GM12878 (cell line): ENCODE measurements at regions not wholly inside any gene's neighbourhood (a gene's known extent, or its start where the extent isn't known, plus 50 kb on each side); places are given as distances from the start of the nearest gene placed in this dataset.

Experiments
- ATAC-seq: fragments of 200-7000 bp; cut with Tn5 transposase; 3 replicates; pipeline ENCODE4 v1.9.1; 2020; ENCODE audit warnings: mild to moderate bottlenecking, moderate library complexity
- BruUV-seq: library from RNA; stranded (reverse); fragments of 400-500 nt; replicated peaks from 2 replicates; lab custom pipeline; 2021; lab: Mats Ljungman, UMichigan
- CTCF ChIA-PET: fragments of 300-600 bp; sonication (Branson Sonifier 250); formaldehyde crosslinking; extraction: SDS; loops from one replicate; lab custom pipeline; 2021; ENCODE audit warnings: inconsistent platforms; lab: Yijun Ruan, JAX
- POLR2A ChIA-PET: fragments of 350-600 bp; formaldehyde crosslinking; extraction: SDS; loops from one replicate; lab custom pipeline; 2021; ENCODE audit warnings: inconsistent platforms; lab: Charles Lee
- RAD21 ChIA-PET: fragments of 300-600 bp; sonication (Branson Sonifier 250); formaldehyde crosslinking; loops from one replicate; lab custom pipeline; 2023; ENCODE audit warnings: antibody characterized with exemption; ENCODE audit not compliant: unreplicated experiment; lab: Charles Lee
- SMC1A ChIA-PET: fragments of 300-600 bp; sonication (Branson Sonifier 250); formaldehyde crosslinking; loops from one replicate; lab custom pipeline; 2023; ENCODE audit not compliant: unreplicated experiment, uncharacterized antibody; lab: Charles Lee
- DNase-seq: peaks from one replicate; pipeline ENCODE4 v3.0.0-alpha.2; 2011; ENCODE audit warnings: low read depth, low spot score
- FAIRE-seq: peaks from 3 replicates; lab custom pipeline; 2011; peaks lifted over from hg19 to GRCh38; lab: Jason Lieb, UNC
- H2AFZ ChIP-seq: 2 replicates; pipeline ENCODE4 v1.6.0; 2011; ENCODE audit warnings: low read depth, low read length, control low read depth; ENCODE audit not compliant: control insufficient read depth
- H3K27ac ChIP-seq: 2 replicates; pipeline ENCODE4 v1.5.1; 2011; ENCODE audit warnings: control low read depth; ENCODE audit not compliant: control insufficient read depth, insufficient read depth
- H3K27me3 ChIP-seq, 2 experiments: replicated peaks in 1 of 2; 2 replicates each; pipeline versions ENCODE4 v1.6.0 to v1.6.1; 2011; ENCODE audit warnings: low read length in 1 of 2; ENCODE audit not compliant: control insufficient read depth in 2 of 2, insufficient read depth in 2 of 2
- H3K36me3 ChIP-seq, 2 experiments: 2 replicates each; pipeline ENCODE4 v1.5.1; 2011; ENCODE audit warnings: low read length in 1 of 2; ENCODE audit not compliant: control insufficient read depth in 2 of 2, insufficient read depth in 2 of 2
- H3K4me1 ChIP-seq: 2 replicates; pipeline ENCODE4 v1.6.1; 2011; ENCODE audit warnings: mild to moderate bottlenecking, low read length, moderate library complexity, mixed read lengths; ENCODE audit not compliant: control insufficient read depth, insufficient read depth
- H3K4me2 ChIP-seq: 2 replicates; pipeline ENCODE4 v1.6.0; 2011; ENCODE audit warnings: control low read depth; ENCODE audit not compliant: control insufficient read depth, insufficient read depth
- H3K4me3 ChIP-seq: fragments of 200-600 bp; sonication (generic); 2 replicates; pipeline ENCODE4 v1.5.1; 2016
- H3K79me2 ChIP-seq: 2 replicates; pipeline ENCODE4 v1.6.0; 2011; ENCODE audit warnings: low read length; ENCODE audit not compliant: control insufficient read depth, insufficient read depth
- H3K9ac ChIP-seq: 2 replicates; pipeline ENCODE4 v1.8.0; 2011; ENCODE audit warnings: low read length, control low read depth, mixed read lengths; ENCODE audit not compliant: control insufficient read depth, insufficient read depth
- H3K9me3 ChIP-seq: replicated peaks from 3 replicates; pipeline ENCODE4 v1.5.1; 2011; ENCODE audit warnings: mild to moderate bottlenecking, low read length; ENCODE audit not compliant: control insufficient read depth, insufficient read depth
- H4K20me1 ChIP-seq: 2 replicates; pipeline ENCODE4 v1.6.0; 2011; ENCODE audit not compliant: control insufficient read depth, insufficient read depth
- ASH2L ChIP-seq: fragments of 300-600, 200-600 bp; sonication (generic); IDR thresholded peaks from 2 replicates; pipeline ENCODE4 v1.6.1; 2017; ENCODE audit warnings: low read depth, mild to moderate bottlenecking, borderline replicate concordance
- CHD1 ChIP-seq: IDR thresholded peaks from 2 replicates; pipeline ENCODE4 v1.6.1; 2012; ENCODE audit warnings: low read depth, low read length, improper control_type of control experiment
- EED ChIP-seq: sonication (generic); IDR thresholded peaks from 2 replicates; pipeline ENCODE4 v1.6.1; 2016; ENCODE audit warnings: antibody characterized with exemption, low read depth
- JUNB ChIP-seq: IDR thresholded peaks from 2 replicates; pipeline ENCODE4 v1.6.1; 2016; ENCODE audit warnings: antibody characterized with exemption, mild to moderate bottlenecking
- NBN ChIP-seq: fragments of 450-650 bp; IDR thresholded peaks from 2 replicates; pipeline ENCODE4 v1.6.1; 2016
- PAX8 ChIP-seq: fragments of 450-650 bp; IDR thresholded peaks from 2 replicates; pipeline ENCODE4 v1.6.1; 2017; ENCODE audit warnings: mild to moderate bottlenecking, moderate library complexity
- WGBS: methylation state at CpG from one replicate; pipeline ENCODE4 v1.1.6; 2016; ENCODE audit warnings: low lambda C conversion rate; ENCODE audit not compliant: insufficient replicate concordance, insufficient coverage; ENCODE audit errors: missing lambda C conversion rate; 5-methylcytosine and 5-hydroxymethylcytosine counted together
- in situ Hi-C: fragments of 300-500 bp; cut with MboI; formaldehyde crosslinking; loops from 9 replicates; pipeline ENCODE4 v1.14.3; 2018; ENCODE audit warnings: mixed read lengths
- intact Hi-C: fragments of 100-400 bp; cut with micrococcal nuclease; formaldehyde crosslinking; loops from one replicate; pipeline ENCODE4 v1.14.2; 2022; ENCODE audit not compliant: unreplicated experiment
- TF ChIP-seq, protein P1 (sequence below): fragments of 450-650 bp; IDR thresholded peaks from 2 replicates; pipeline ENCODE4 v1.6.1; 2017; ENCODE audit warnings: mild to moderate bottlenecking, moderate library complexity
- TF ChIP-seq, protein P2 (sequence below): fragments of 450-650 bp; IDR thresholded peaks from 2 replicates; pipeline ENCODE4 v1.6.1; 2016; ENCODE audit warnings: mild to moderate bottlenecking
- TF ChIP-seq, protein P3 (sequence below): IDR thresholded peaks from 2 replicates; pipeline ENCODE4 v1.6.1; 2012; ENCODE audit warnings: low read depth, low read length, improper control_type of control experiment

DNA sequence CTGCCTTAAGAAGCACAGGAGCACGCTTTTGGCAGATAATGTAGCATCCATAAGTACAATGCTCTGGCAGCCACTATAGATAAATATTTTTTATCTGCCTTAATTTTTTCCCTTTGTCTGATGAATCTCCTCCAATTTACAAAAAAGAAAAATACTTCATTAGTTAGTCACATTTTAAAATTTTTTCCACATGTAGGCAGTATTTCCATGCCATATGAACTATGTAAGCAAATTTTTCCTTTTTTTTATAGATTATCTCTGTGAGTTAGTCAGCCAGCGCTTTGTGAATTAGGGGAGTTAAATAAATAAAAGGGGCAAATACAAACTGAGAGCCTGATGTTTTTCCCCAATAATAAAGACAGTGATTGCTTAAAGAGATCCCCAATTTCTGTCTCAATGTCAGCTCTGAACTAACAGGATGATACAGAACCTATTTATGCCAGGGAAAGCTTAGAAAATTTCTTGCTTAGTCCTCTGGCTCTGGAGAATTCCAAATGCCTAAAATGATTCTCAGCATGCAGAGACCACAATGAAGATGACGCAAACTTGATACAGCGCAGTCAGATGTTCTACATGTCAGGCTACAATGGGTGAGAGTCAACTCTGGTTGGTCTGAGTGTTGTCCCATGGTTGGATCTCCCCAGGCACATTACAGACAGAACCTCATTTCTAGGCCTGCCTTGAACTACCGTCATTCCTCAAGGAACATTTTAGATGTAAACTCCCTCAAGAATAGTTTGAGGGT lies 390.4 kb upstream of the CDH6 start:
- no peak overlapping the region for H2AFZ ChIP-seq
- no peak overlapping the region for H3K4me2 ChIP-seq
- H3K36me3 ChIP-seq: no peaks in the 10 kb centered on the region
- 39% methylated on average over 5 of the region's 5 CpGs for WGBS
- ATAC-seq: no peak
- TF ChIP-seq JUNB: no peak
- no peak for TF ChIP-seq PAX8
- TF ChIP-seq, protein P1, sequence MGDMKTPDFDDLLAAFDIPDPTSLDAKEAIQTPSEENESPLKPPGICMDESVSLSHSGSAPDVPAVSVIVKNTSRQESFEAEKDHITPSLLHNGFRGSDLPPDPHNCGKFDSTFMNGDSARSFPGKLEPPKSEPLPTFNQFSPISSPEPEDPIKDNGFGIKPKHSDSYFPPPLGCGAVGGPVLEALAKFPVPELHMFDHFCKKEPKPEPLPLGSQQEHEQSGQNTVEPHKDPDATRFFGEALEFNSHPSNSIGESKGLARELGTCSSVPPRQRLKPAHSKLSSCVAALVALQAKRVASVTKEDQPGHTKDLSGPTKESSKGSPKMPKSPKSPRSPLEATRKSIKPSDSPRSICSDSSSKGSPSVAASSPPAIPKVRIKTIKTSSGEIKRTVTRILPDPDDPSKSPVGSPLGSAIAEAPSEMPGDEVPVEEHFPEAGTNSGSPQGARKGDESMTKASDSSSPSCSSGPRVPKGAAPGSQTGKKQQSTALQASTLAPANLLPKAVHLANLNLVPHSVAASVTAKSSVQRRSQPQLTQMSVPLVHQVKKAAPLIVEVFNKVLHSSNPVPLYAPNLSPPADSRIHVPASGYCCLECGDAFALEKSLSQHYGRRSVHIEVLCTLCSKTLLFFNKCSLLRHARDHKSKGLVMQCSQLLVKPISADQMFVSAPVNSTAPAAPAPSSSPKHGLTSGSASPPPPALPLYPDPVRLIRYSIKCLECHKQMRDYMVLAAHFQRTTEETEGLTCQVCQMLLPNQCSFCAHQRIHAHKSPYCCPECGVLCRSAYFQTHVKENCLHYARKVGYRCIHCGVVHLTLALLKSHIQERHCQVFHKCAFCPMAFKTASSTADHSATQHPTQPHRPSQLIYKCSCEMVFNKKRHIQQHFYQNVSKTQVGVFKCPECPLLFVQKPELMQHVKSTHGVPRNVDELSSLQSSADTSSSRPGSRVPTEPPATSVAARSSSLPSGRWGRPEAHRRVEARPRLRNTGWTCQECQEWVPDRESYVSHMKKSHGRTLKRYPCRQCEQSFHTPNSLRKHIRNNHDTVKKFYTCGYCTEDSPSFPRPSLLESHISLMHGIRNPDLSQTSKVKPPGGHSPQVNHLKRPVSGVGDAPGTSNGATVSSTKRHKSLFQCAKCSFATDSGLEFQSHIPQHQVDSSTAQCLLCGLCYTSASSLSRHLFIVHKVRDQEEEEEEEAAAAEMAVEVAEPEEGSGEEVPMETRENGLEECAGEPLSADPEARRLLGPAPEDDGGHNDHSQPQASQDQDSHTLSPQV: no peak
- TF ChIP-seq, protein P2, sequence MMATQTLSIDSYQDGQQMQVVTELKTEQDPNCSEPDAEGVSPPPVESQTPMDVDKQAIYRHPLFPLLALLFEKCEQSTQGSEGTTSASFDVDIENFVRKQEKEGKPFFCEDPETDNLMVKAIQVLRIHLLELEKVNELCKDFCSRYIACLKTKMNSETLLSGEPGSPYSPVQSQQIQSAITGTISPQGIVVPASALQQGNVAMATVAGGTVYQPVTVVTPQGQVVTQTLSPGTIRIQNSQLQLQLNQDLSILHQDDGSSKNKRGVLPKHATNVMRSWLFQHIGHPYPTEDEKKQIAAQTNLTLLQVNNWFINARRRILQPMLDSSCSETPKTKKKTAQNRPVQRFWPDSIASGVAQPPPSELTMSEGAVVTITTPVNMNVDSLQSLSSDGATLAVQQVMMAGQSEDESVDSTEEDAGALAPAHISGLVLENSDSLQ: no peak
- no peak for TF ChIP-seq NBN
- no peak for TF ChIP-seq EED
- TF ChIP-seq, protein P3, sequence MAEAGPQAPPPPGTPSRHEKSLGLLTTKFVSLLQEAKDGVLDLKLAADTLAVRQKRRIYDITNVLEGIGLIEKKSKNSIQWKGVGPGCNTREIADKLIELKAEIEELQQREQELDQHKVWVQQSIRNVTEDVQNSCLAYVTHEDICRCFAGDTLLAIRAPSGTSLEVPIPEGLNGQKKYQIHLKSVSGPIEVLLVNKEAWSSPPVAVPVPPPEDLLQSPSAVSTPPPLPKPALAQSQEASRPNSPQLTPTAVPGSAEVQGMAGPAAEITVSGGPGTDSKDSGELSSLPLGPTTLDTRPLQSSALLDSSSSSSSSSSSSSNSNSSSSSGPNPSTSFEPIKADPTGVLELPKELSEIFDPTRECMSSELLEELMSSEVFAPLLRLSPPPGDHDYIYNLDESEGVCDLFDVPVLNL: no peak
- no peak for TF ChIP-seq ASH2L
- TF ChIP-seq CHD1: no peak
- H3K79me2 ChIP-seq: no peaks in the 10 kb centered on the region
- no peak overlapping the region for H3K9ac ChIP-seq
- H3K27me3 ChIP-seq: no peaks in the 10 kb centered on the region
- no peaks in the 10 kb centered on the region for H4K20me1 ChIP-seq
- intact Hi-C loops (no loop called here), in situ Hi-C loops (no loop called here)
- H3K9me3 ChIP-seq: no peaks in the 10 kb centered on the region
- no peaks in the 10 kb centered on the region for H3K4me1 ChIP-seq
- BruUV-seq: no TSS peak
- H3K4me3 ChIP-seq: no peak overlapping the region
- RAD21 ChIA-PET: interaction anchor here (0.8 to 1.0 kb wide), 2 partner anchors 383 to 579 kb away, joined by 3 read pairs; no protein-coding TSS in a partner anchor
- SMC1A ChIA-PET: interaction anchor here (1.5 kb wide), 1 partner anchor 385 kb away, joined by 4 read pairs; no protein-coding TSS in a partner anchor
- no peak for DNase-seq
- CTCF ChIA-PET: interaction anchor here (1.2 to 1.3 kb wide), 2 partner anchors 42 to 384 kb away, joined by 3 to 5 read pairs; no protein-coding TSS in a partner anchor
- no peak overlapping the region for H3K27ac ChIP-seq
- POLR2A ChIA-PET: no interaction called here
- no peak for FAIRE-seq
